NCI-H2196 (cell line): ENCODE measurements at regions not wholly inside any gene's neighbourhood (a gene's known extent, or its start where the extent isn't known, plus 50 kb on each side); places are given as distances from the start of the nearest gene placed in this dataset.
"Not testable (repeated sequence)": the region's sequence is repeated elsewhere in the genome, so short reads cannot be mapped to it uniquely, and the experiment has no call there.

Experiments used
- DNase-seq: peaks from one replicate; lab custom pipeline; 2025; ENCODE audit not compliant: unreplicated experiment; lab: John Stamatoyannopoulos, UW

GRCh38 chr9:129459547-129460322 is 161.2 kb downstream of the C9orf50 start:
- DNase-seq, result no peak

GRCh38 chr9:129458663-129459546 is 162.0 kb downstream of the C9orf50 start:
- DNase-seq, result no peak

GRCh38 chr9:129458155-129458661 is 162.7 kb downstream of the C9orf50 start:
- no peak for DNase-seq

GRCh38 chr9:129457325-129457779 is 163.5 kb downstream of the C9orf50 start:
- DNase-seq, result no peak

GRCh38 chr9:129456549-129457324 is 164.2 kb downstream of the C9orf50 start:
- DNase-seq, result no peak

GRCh38 chr9:129455151-129455995 is 165.5 kb downstream of the C9orf50 start:
- DNase-seq, result no peak

- no peak for DNase-seq
These were observed 166.3 kb downstream of the C9orf50 start for GRCh38 chr9:129454467-129455067.

- DNase-seq, result no peak
These were observed 167.2 kb downstream of the C9orf50 start for GRCh38 chr9:129453734-129454133.

GRCh38 chr9:129451669-129452068 is 169.2 kb downstream of the C9orf50 start:
- DNase-seq, result no peak

- no peak for DNase-seq
These were observed 169.7 kb downstream of the C9orf50 start for GRCh38 chr9:129451089-129451656.

- no peak for DNase-seq
These were observed 171.8 kb downstream of the C9orf50 start for GRCh38 chr9:129449066-129449465.

- DNase-seq, result peak; percentile 57
These were observed 173.9 kb downstream of the C9orf50 start for GRCh38 chr9:129446828-129447550.

- DNase-seq, result no peak
These were observed 175.1 kb downstream of the C9orf50 start for GRCh38 chr9:129445794-129446306.

- DNase-seq, result not testable (repeated sequence)
These were observed 177.3 kb downstream of the C9orf50 start for GRCh38 chr9:129443515-129444164.

- no peak for DNase-seq
These were observed 177.9 kb downstream of the C9orf50 start for GRCh38 chr9:129442803-129443511.

GRCh38 chr9:129441852-129442251 is 179.0 kb downstream of the C9orf50 start:
- no peak for DNase-seq

- no peak for DNase-seq
These were observed 180.3 kb downstream of the C9orf50 start for GRCh38 chr9:129440435-129441186.
